ENCODE measurements at regions not wholly inside any gene's neighbourhood (a gene's known extent, or its start where the extent isn't known, plus 50 kb on each side); places are given as distances from the start of the nearest gene placed in this dataset.

DNA sequence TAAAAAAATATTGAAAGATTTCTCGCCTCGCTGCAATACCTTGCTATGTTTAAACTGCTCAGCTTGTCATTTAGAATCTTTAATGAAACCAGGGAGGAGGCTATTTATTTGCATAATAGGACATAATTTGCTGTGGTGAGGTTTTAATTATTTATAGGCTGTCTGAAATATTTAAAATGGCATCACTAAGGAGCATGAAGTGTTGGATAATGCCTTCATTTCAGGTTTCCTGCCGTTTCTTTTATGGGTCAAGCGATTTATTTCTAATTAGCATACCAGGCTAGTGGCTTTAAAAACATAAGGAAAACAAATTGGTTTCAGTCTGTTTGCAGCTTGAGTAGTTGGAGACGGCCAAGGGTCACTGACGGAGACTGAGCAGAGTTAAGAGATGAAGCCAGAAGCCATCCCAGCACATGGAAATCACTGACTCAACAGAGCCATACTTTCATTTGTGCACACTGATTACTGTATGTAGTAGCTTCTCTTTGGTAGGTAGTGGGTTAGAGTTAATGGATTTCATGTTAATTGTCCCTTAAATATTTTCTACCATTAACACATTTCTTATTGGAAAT lies 1962.4 kb upstream of the TENM3 start:
- Histone ChIP-seq H3K36me3 (no peaks in the 10 kb centered on the region), H3K4me3 (no peak overlapping the region), H3K9me3 (peaks cover 0 to 9% (median 0%) of the 10 kb centered on the region in 12 donors), H3K4me1 (no peaks in the 10 kb centered on the region), H3K27me3 (no peaks in the 10 kb centered on the region), H3K27ac (no peak overlapping the region)
- whole genome bisulfite sequencing, 4 donors, result 79 to 83% (median 81%) methylated on average over 6 of the region's 6 CpGs
- DNase-seq, result no peak
- no peak for TF ChIP-seq POLR2A (IDR thresholded peaks at IDR 0.05)
- TF ChIP-seq, protein P1, sequence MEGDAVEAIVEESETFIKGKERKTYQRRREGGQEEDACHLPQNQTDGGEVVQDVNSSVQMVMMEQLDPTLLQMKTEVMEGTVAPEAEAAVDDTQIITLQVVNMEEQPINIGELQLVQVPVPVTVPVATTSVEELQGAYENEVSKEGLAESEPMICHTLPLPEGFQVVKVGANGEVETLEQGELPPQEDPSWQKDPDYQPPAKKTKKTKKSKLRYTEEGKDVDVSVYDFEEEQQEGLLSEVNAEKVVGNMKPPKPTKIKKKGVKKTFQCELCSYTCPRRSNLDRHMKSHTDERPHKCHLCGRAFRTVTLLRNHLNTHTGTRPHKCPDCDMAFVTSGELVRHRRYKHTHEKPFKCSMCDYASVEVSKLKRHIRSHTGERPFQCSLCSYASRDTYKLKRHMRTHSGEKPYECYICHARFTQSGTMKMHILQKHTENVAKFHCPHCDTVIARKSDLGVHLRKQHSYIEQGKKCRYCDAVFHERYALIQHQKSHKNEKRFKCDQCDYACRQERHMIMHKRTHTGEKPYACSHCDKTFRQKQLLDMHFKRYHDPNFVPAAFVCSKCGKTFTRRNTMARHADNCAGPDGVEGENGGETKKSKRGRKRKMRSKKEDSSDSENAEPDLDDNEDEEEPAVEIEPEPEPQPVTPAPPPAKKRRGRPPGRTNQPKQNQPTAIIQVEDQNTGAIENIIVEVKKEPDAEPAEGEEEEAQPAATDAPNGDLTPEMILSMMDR (IDR thresholded peaks at IDR 0.05), result no peak
- intact Hi-C loops (cut with DNase I), result no loop called here
- ATAC-seq, result no peak

DNA sequence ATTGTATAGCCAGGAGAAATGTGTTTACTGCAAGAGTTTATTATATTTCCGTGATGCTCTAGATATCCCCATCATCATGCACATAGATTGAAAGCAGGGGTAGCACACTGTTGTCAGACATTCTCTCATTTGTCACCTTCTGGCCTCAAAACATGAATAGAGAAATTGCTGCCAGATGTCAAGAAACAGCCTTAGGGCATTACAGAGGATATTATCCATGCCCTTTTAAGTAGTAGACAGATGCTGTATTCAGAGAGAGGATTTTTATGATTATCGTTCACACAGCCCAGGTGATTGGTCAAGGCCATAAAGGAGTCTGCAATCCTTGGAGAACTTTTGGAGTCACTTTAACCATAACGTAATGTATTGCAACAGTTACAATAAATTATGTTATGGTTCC lies 1961.5 kb upstream of the TENM3 start:
- DNase-seq, result no peak
- no peak for ATAC-seq
- no peaks in the 10 kb centered on the region for H3K27me3 ChIP-seq
- WGBS, 4 donors, result 56 to 82% (median 70%) methylated on average over 3 of the region's 3 CpGs
- H3K27ac ChIP-seq, result no peak overlapping the region
- H3K4me3 ChIP-seq, result no peak overlapping the region
- TF ChIP-seq, protein P1 (IDR thresholded peaks at IDR 0.05), result no peak
- TF ChIP-seq POLR2A (IDR thresholded peaks at IDR 0.05), result no peak
- no peaks in the 10 kb centered on the region for H3K4me1 ChIP-seq
- intact Hi-C loops (cut with DNase I), result no loop called here
- no peaks in the 10 kb centered on the region for H3K36me3 ChIP-seq
- peaks cover 0 to 9% (median 0%) of the 10 kb centered on the region in 12 donors for H3K9me3 ChIP-seq

DNA sequence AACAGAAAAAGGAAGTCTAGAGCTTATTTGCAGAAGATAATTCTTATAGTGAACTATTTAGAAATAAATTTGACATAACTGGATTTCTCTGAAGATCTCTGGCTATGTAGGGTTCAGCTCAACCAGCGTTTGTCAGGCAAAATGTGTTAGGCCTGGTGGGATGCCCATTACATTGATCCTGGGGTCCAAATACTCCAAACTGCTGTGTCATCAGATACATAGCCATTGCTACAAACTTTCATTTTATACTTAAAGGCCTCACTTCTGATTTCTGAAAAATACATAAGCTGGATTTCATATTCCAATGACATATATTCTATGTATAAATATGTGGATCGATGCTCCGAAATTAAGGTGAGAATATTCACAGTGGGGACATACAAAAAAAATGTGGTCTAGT lies 1958.9 kb upstream of the TENM3 start:
- intact Hi-C loops (cut with DNase I), result no loop called here
- TF ChIP-seq, protein P1 (IDR thresholded peaks at IDR 0.05), result no peak
- no peak for TF ChIP-seq POLR2A (IDR thresholded peaks at IDR 0.05)
- H3K9me3 ChIP-seq, result no peaks in the 10 kb centered on the region
- no peaks in the 10 kb centered on the region for H3K36me3 ChIP-seq
- H3K27ac ChIP-seq, result no peak overlapping the region
- no peak overlapping the region for H3K4me3 ChIP-seq
- H3K4me1 ChIP-seq, result no peaks in the 10 kb centered on the region
- WGBS, 4 donors, result 66 to 86% (median 82%) methylated on average over 3 of the region's 3 CpGs
- ATAC-seq (no peak), DNase-seq (no peak)
- H3K27me3 ChIP-seq, result no peaks in the 10 kb centered on the region

DNA sequence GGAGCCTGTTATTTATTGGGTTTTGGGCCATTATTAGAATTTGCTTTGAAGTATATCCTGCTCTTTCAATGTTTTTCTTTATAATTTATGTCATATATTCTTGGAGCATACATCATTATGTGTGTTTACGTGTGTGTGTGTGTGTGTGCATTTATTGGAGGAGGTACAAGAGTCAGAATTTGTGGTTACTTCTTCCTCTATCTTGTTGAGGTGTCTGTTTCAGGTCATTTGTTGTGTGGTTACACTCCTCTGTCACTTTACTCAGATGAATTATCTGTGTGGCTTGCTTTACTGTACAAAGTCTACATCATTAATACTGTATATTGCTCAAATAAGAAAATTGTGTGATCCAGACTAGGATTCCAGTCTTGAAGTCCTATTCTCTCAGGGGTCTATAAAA lies 1957.4 kb upstream of the TENM3 start:
- Histone ChIP-seq H3K4me3 (no peak overlapping the region), H3K27ac (no peak overlapping the region), H3K4me1 (no peaks in the 10 kb centered on the region), H3K27me3 (no peaks in the 10 kb centered on the region), H3K36me3 (no peaks in the 10 kb centered on the region), H3K9me3 (no peaks in the 10 kb centered on the region)
- ATAC-seq (no peak), DNase-seq (no peak)
- no peak for TF ChIP-seq POLR2A (IDR thresholded peaks at IDR 0.05)
- TF ChIP-seq, protein P1 (IDR thresholded peaks at IDR 0.05), result no peak
- intact Hi-C loops (cut with DNase I), result no loop called here
- WGBS, 4 donors, result 70 to 88% (median 75%) methylated on average over 1 of the region's 1 CpG

All from heart left ventricle (tissue), 16 donors.